ENCODE measurements at regions not wholly inside any gene's neighbourhood (a gene's known extent, or its start where the extent isn't known, plus 50 kb on each side); places are given as distances from the start of the nearest gene placed in this dataset.

GRCh38 chrX:35557916-35558315, 240.2 kb upstream of the MAGEB16 start:
- no peak overlapping the region for H3K4me3 ChIP-seq (replicated peaks in 1 of 4; ENCODE audit: control extremely low read depth in 1 of 4, insufficient read depth in 1 of 4, low read depth in 3 of 4, low read length in 4 of 4)
- H3K79me2 ChIP-seq (ENCODE audit: control insufficient read depth, insufficient read depth, low read length), result no peaks in the 10 kb centered on the region
- H3K9me3 ChIP-seq (ENCODE audit: control insufficient read depth, insufficient read depth, low read depth, low read length), result no peaks in the 10 kb centered on the region
- TF ChIP-seq CTCF (conservative IDR thresholded peaks at IDR 0.05 in 1 of 2, IDR thresholded peaks at IDR 0.05 in 1 of 2; ENCODE audit: low read depth in 1 of 2, low read length in 2 of 2) (no peak), EZH2 (IDR thresholded peaks at IDR 0.05; ENCODE audit: low read length, missing control alignments) (no peak)
- H3K27ac ChIP-seq (ENCODE audit: insufficient read depth, low read length), result no peak overlapping the region
- no peak for DNase-seq (ENCODE audit: low read depth in 2 of 2)
- H4K20me1 ChIP-seq (ENCODE audit: control insufficient read depth, extremely low read depth, insufficient read depth, low read length), result no peaks in the 10 kb centered on the region
- H2AFZ ChIP-seq (ENCODE audit: low read length), result no peak overlapping the region
- H3K36me3 ChIP-seq (ENCODE audit: control insufficient read depth, insufficient read depth, low read length), result no peaks in the 10 kb centered on the region
- no peaks in the 10 kb centered on the region for H3K4me1 ChIP-seq (ENCODE audit: control insufficient read depth, extremely low read depth, insufficient read depth, low read length)
- no peaks in the 10 kb centered on the region for H3K27me3 ChIP-seq (ENCODE audit: control insufficient read depth, insufficient read depth, low read length)
- H3K9ac ChIP-seq (ENCODE audit: insufficient read depth, low read length), result no peak overlapping the region
- no peak overlapping the region for H3K4me2 ChIP-seq (ENCODE audit: extremely low read depth, insufficient read depth, low read length)

GRCh38 chrX:35561985-35562384, 236.2 kb upstream of the MAGEB16 start:
- H3K4me1 ChIP-seq (ENCODE audit: control insufficient read depth, extremely low read depth, insufficient read depth, low read length), result no peaks in the 10 kb centered on the region
- no peak for TF ChIP-seq CTCF (conservative IDR thresholded peaks at IDR 0.05 in 1 of 2, IDR thresholded peaks at IDR 0.05 in 1 of 2; ENCODE audit: low read depth in 1 of 2, low read length in 2 of 2)
- TF ChIP-seq EZH2 (IDR thresholded peaks at IDR 0.05; ENCODE audit: low read length, missing control alignments), result no peak
- no peaks in the 10 kb centered on the region for H4K20me1 ChIP-seq (ENCODE audit: control insufficient read depth, extremely low read depth, insufficient read depth, low read length)
- H3K4me2 ChIP-seq (ENCODE audit: extremely low read depth, insufficient read depth, low read length), result no peak overlapping the region
- H3K9ac ChIP-seq (ENCODE audit: insufficient read depth, low read length), result no peak overlapping the region
- no peaks in the 10 kb centered on the region for H3K27me3 ChIP-seq (ENCODE audit: control insufficient read depth, insufficient read depth, low read length)
- H3K9me3 ChIP-seq (ENCODE audit: control insufficient read depth, insufficient read depth, low read depth, low read length), result no peaks in the 10 kb centered on the region
- H3K27ac ChIP-seq (ENCODE audit: insufficient read depth, low read length), result no peak overlapping the region
- H3K4me3 ChIP-seq (replicated peaks in 1 of 4; ENCODE audit: control extremely low read depth in 1 of 4, insufficient read depth in 1 of 4, low read depth in 3 of 4, low read length in 4 of 4), result no peak overlapping the region
- no peaks in the 10 kb centered on the region for H3K36me3 ChIP-seq (ENCODE audit: control insufficient read depth, insufficient read depth, low read length)
- DNase-seq (ENCODE audit: low read depth in 2 of 2), result no peak
- no peak overlapping the region for H2AFZ ChIP-seq (ENCODE audit: low read length)
- H3K79me2 ChIP-seq (ENCODE audit: control insufficient read depth, insufficient read depth, low read length), result no peaks in the 10 kb centered on the region

GRCh38 chrX:35562395-35562794, 235.7 kb upstream of the MAGEB16 start:
- H4K20me1 ChIP-seq (ENCODE audit: control insufficient read depth, extremely low read depth, insufficient read depth, low read length), result no peaks in the 10 kb centered on the region
- no peaks in the 10 kb centered on the region for H3K9me3 ChIP-seq (ENCODE audit: control insufficient read depth, insufficient read depth, low read depth, low read length)
- H3K27me3 ChIP-seq (ENCODE audit: control insufficient read depth, insufficient read depth, low read length), result no peaks in the 10 kb centered on the region
- H2AFZ ChIP-seq (ENCODE audit: low read length), result no peak overlapping the region
- H3K4me1 ChIP-seq (ENCODE audit: control insufficient read depth, extremely low read depth, insufficient read depth, low read length), result no peaks in the 10 kb centered on the region
- no peak overlapping the region for H3K4me3 ChIP-seq (replicated peaks in 1 of 4; ENCODE audit: control extremely low read depth in 1 of 4, insufficient read depth in 1 of 4, low read depth in 3 of 4, low read length in 4 of 4)
- H3K4me2 ChIP-seq (ENCODE audit: extremely low read depth, insufficient read depth, low read length), result no peak overlapping the region
- H3K36me3 ChIP-seq (ENCODE audit: control insufficient read depth, insufficient read depth, low read length), result no peaks in the 10 kb centered on the region
- no peak for DNase-seq (ENCODE audit: low read depth in 2 of 2)
- no peaks in the 10 kb centered on the region for H3K79me2 ChIP-seq (ENCODE audit: control insufficient read depth, insufficient read depth, low read length)
- TF ChIP-seq CTCF (conservative IDR thresholded peaks at IDR 0.05 in 1 of 2, IDR thresholded peaks at IDR 0.05 in 1 of 2; ENCODE audit: low read depth in 1 of 2, low read length in 2 of 2), result no peak
- TF ChIP-seq EZH2 (IDR thresholded peaks at IDR 0.05; ENCODE audit: low read length, missing control alignments), result no peak
- no peak overlapping the region for H3K27ac ChIP-seq (ENCODE audit: insufficient read depth, low read length)
- no peak overlapping the region for H3K9ac ChIP-seq (ENCODE audit: insufficient read depth, low read length)
